ENCODE measurements at regions not wholly inside any gene's neighbourhood (a gene's known extent, or its start where the extent isn't known, plus 50 kb on each side); places are given as distances from the start of the nearest gene placed in this dataset.

- H3K9ac ChIP-seq (ENCODE audit: insufficient read depth in 1 of 2, low read length in 2 of 2): no peak overlapping the region
- H3K4me1 ChIP-seq (ENCODE audit: control insufficient read depth in 5 of 5, insufficient read depth in 5 of 5, low read length in 5 of 5): peaks cover 0 to 3% (median 0%) of the 10 kb centered on the region in 5 donors
- no peaks in the 10 kb centered on the region for H3K36me3 ChIP-seq (ENCODE audit: control insufficient read depth in 4 of 4, insufficient read depth in 4 of 4, low read length in 4 of 4)
- H3K27ac ChIP-seq (ENCODE audit: low read depth in 1 of 2, low read length in 1 of 2): no peak overlapping the region
- ATAC-seq (ENCODE audit: insufficient read depth, low FRiP score): no peak
- TF ChIP-seq CTCF (IDR thresholded peaks at IDR 0.05; ENCODE audit: control extremely low read depth, extremely low read depth): no peak
- H3K4me3 ChIP-seq: no peak overlapping the region
- DNase-seq: peak in 2 of 3 donors; percentile 63 to 76
- H3K27me3 ChIP-seq (ENCODE audit: control insufficient read depth in 3 of 3, insufficient read depth in 3 of 3, low read length in 2 of 3): no peaks in the 10 kb centered on the region
- H3K9me3 ChIP-seq (ENCODE audit: control insufficient read depth in 4 of 4, insufficient read depth in 3 of 4, low read length in 3 of 4): no peaks in the 10 kb centered on the region
- 7 to 13% methylated on average over 1 of the region's 1 CpG for WGBS, 2 donors
Measured at GRCh38 chr21:27476696-27477095, 509.8 kb upstream of the ADAMTS5 start.

DNA sequence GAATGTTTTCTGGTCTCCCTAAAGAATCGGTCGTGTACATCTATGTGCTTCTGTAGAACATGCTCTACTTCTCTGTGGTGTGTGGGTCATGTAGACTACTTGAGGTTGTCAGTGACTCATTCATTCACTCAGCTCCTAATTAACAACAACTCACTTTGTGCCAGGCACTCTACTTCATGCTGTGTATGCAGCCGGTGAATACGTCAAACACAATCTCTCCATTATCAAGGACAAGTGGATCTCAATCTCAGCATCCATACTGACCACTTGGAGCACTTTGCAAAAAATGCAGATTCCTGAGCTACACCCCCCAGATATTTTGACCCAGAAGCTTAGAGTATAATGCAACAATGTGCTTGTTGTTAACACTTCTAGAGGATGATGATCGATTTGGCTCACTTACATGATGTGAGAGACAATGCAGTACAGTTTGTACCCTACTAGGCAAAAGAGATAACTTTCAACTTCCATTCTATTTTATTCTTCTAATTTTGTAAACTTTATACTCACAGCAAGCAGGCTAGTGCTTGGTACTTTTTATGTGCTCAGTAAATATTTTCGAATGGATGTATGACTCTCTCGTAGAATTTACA is 508.6 kb upstream of the ADAMTS5 start:
- H3K4me1 ChIP-seq (ENCODE audit: control insufficient read depth in 5 of 5, insufficient read depth in 5 of 5, low read length in 5 of 5): peaks cover 0 to 3% (median 0%) of the 10 kb centered on the region in 5 donors
- H3K9ac ChIP-seq (ENCODE audit: insufficient read depth in 1 of 2, low read length in 2 of 2): no peak overlapping the region
- ATAC-seq (ENCODE audit: insufficient read depth, low FRiP score) (no peak), DNase-seq (no peak)
- H3K4me3 ChIP-seq: no peak overlapping the region
- H3K36me3 ChIP-seq (ENCODE audit: control insufficient read depth in 4 of 4, insufficient read depth in 4 of 4, low read length in 4 of 4): no peaks in the 10 kb centered on the region
- WGBS, 2 donors: 92 to 94% methylated on average over 7 of the region's 7 CpGs
- no peak for TF ChIP-seq CTCF (IDR thresholded peaks at IDR 0.05; ENCODE audit: control extremely low read depth, extremely low read depth)
- H3K9me3 ChIP-seq (ENCODE audit: control insufficient read depth in 4 of 4, insufficient read depth in 3 of 4, low read length in 3 of 4): no peaks in the 10 kb centered on the region
- H3K27me3 ChIP-seq (ENCODE audit: control insufficient read depth in 3 of 3, insufficient read depth in 3 of 3, low read length in 2 of 3): no peaks in the 10 kb centered on the region
- no peak overlapping the region for H3K27ac ChIP-seq (ENCODE audit: low read depth in 1 of 2, low read length in 1 of 2)

GRCh38 chr21:27467366-27467765 is 500.5 kb upstream of the ADAMTS5 start:
- no peaks in the 10 kb centered on the region for H3K27me3 ChIP-seq (ENCODE audit: control insufficient read depth in 3 of 3, insufficient read depth in 3 of 3, low read length in 2 of 3)
- 50 to 57% methylated on average over 2 of the region's 2 CpGs for WGBS, 2 donors
- H3K4me3 ChIP-seq: no peak overlapping the region
- H3K27ac ChIP-seq (ENCODE audit: low read depth in 1 of 2, low read length in 1 of 2): no peak overlapping the region
- H3K4me1 ChIP-seq (ENCODE audit: control insufficient read depth in 5 of 5, insufficient read depth in 5 of 5, low read length in 5 of 5): peaks cover 0 to 25% (median 5%) of the 10 kb centered on the region in 5 donors
- H3K9ac ChIP-seq (ENCODE audit: insufficient read depth in 1 of 2, low read length in 2 of 2): no peak overlapping the region
- no peak for ATAC-seq (ENCODE audit: insufficient read depth, low FRiP score)
- no peak for TF ChIP-seq CTCF (IDR thresholded peaks at IDR 0.05; ENCODE audit: control extremely low read depth, extremely low read depth)
- peak; percentile 26 to 84 (median 83) for DNase-seq
- no peaks in the 10 kb centered on the region for H3K9me3 ChIP-seq (ENCODE audit: control insufficient read depth in 4 of 4, insufficient read depth in 3 of 4, low read length in 3 of 4)
- H3K36me3 ChIP-seq (ENCODE audit: control insufficient read depth in 4 of 4, insufficient read depth in 4 of 4, low read length in 4 of 4): no peaks in the 10 kb centered on the region

GRCh38 chr21:27466140-27466539 is 499.3 kb upstream of the ADAMTS5 start:
- ATAC-seq (ENCODE audit: insufficient read depth, low FRiP score): no peak
- H3K27ac ChIP-seq (ENCODE audit: low read depth in 1 of 2, low read length in 1 of 2): no peak overlapping the region
- 76 to 80% methylated on average over 3 of the region's 3 CpGs for WGBS, 2 donors
- no peaks in the 10 kb centered on the region for H3K27me3 ChIP-seq (ENCODE audit: control insufficient read depth in 3 of 3, insufficient read depth in 3 of 3, low read length in 2 of 3)
- H3K36me3 ChIP-seq (ENCODE audit: control insufficient read depth in 4 of 4, insufficient read depth in 4 of 4, low read length in 4 of 4): no peaks in the 10 kb centered on the region
- H3K4me3 ChIP-seq: no peak overlapping the region
- H3K9ac ChIP-seq (ENCODE audit: insufficient read depth in 1 of 2, low read length in 2 of 2): no peak overlapping the region
- TF ChIP-seq CTCF (IDR thresholded peaks at IDR 0.05; ENCODE audit: control extremely low read depth, extremely low read depth): no peak
- DNase-seq: no peak
- H3K4me1 ChIP-seq (ENCODE audit: control insufficient read depth in 5 of 5, insufficient read depth in 5 of 5, low read length in 5 of 5): peaks cover 0 to 25% (median 5%) of the 10 kb centered on the region in 5 donors
- no peaks in the 10 kb centered on the region for H3K9me3 ChIP-seq (ENCODE audit: control insufficient read depth in 4 of 4, insufficient read depth in 3 of 4, low read length in 3 of 4)

Data from lung (tissue), 11 donors.